ENCODE measurements at regions not wholly inside any gene's neighbourhood (a gene's known extent, or its start where the extent isn't known, plus 50 kb on each side); places are given as distances from the start of the nearest gene placed in this dataset.

GRCh38 chr2:164420787-164421186 lies 200.5 kb downstream of the GRB14 start:
- H3K4me3 ChIP-seq = no peak overlapping the region
- TF ChIP-seq CTCF (IDR thresholded peaks at IDR 0.05) = no peak
- no peak overlapping the region for H3K27ac ChIP-seq
- DNase-seq (ENCODE audit: low spot score) = no peak

DNA sequence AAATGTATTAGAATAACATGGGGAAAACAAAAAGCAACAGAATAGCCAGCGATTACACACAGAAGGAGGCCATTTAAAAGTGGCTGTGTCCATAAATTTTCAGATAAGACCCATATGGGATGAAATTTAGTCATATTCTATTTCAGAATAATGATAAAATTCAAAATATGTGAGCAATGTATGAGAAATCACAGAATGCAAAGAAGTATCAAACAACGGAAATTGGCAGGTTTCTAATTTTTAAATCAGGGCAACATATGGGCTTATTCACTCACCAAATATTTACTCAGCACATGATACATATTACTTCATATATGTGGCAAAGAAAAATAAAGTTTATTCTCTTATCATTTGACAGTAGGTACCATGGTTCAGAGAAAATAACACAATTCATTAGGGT lies 208.5 kb downstream of the GRB14 start:
- H3K27ac ChIP-seq = no peak overlapping the region
- no peak for DNase-seq (ENCODE audit: low spot score)
- H3K4me3 ChIP-seq = no peak overlapping the region
- TF ChIP-seq CTCF (IDR thresholded peaks at IDR 0.05) = no peak

- no peak for TF ChIP-seq CTCF (IDR thresholded peaks at IDR 0.05)
- no peak for DNase-seq (ENCODE audit: low spot score)
- Histone ChIP-seq H3K27ac (no peak overlapping the region), H3K4me3 (no peak overlapping the region)
Measured at GRCh38 chr2:164389411-164389810, 231.9 kb downstream of the GRB14 start.

- no peak for TF ChIP-seq CTCF (IDR thresholded peaks at IDR 0.05)
- DNase-seq (ENCODE audit: low spot score) = no peak
- no peak overlapping the region for H3K27ac ChIP-seq
Measured at GRCh38 chr2:164388511-164388910, 232.8 kb downstream of the GRB14 start.

GRCh38 chr2:164386231-164386630 lies 235.1 kb downstream of the GRB14 start:
- DNase-seq (ENCODE audit: low spot score) = no peak
- Histone ChIP-seq H3K4me3 (no peak overlapping the region), H3K27ac (no peak overlapping the region)
- no peak for TF ChIP-seq CTCF (IDR thresholded peaks at IDR 0.05)

More at GRCh38 chr2:164388511-164388910, 232.8 kb downstream of the GRB14 start:
- H3K4me3 ChIP-seq = no peak overlapping the region

DNA sequence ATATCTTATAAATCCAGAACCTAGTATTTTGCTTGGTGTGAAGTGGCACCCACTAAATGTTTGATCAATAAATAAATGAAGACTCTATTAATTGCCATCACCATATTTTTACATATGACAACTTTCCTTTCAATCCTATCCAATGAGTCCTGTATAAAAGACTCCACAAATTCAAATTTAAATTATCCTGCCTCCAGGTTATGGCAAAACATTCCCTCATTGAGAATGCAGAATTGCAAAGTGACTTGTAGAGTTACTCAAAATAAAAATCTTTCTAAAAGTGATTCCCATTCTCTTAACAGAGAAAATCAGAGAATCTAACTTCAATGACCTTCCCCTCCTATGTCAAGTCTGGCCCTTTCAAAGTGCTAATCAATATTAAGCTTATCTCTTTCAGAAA lies 236.8 kb downstream of the GRB14 start:
- no peak for DNase-seq (ENCODE audit: low spot score)
- Histone ChIP-seq H3K4me3 (no peak overlapping the region), H3K27ac (no peak overlapping the region)
- TF ChIP-seq CTCF (IDR thresholded peaks at IDR 0.05) = no peak

DNA sequence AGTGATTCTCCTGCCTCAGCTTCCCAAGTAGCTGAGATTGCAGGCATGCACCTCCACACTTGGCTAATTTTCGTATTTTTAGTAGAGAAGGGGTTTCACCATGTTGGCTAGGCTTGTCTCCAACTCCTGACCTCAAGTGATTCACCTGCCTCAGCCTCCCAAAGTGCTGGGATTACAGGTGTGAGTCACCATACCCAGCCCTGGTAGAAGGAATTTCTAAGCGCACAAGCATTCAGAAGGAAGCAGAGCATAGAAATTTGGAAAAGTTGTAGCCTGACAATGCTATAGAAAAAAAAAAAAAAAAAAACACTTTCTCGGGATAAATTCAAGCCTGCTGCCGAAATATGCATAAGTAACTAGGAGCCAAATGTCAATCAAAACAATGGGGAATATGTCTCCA lies 249.4 kb downstream of the GRB14 start:
- no peak overlapping the region for H3K4me3 ChIP-seq
- DNase-seq (ENCODE audit: low spot score) = no peak
- no peak for TF ChIP-seq CTCF (IDR thresholded peaks at IDR 0.05)
- no peak overlapping the region for H3K27ac ChIP-seq

Data from coronary artery (tissue), 2 donors.